HG03378 (cell line): ENCODE measurements at regions not wholly inside any gene's neighbourhood (a gene's known extent, or its start where the extent isn't known, plus 50 kb on each side); places are given as distances from the start of the nearest gene placed in this dataset.

Experiments used
- ATAC-seq: cut with Tn5 transposase; IDR thresholded peaks from one replicate; pipeline ENCODE4 v1.9.1; 2021; ENCODE audit warnings: mild to moderate bottlenecking, moderate library complexity; ENCODE audit not compliant: unreplicated experiment

- no peak for ATAC-seq
Observed at GRCh38 chr2:2859732-2860131, 517.9 kb downstream of the EIPR1 start.

- ATAC-seq: no peak
Observed at GRCh38 chr2:2859164-2859563, 518.5 kb downstream of the EIPR1 start.

GRCh38 chr2:2856723-2857415 is 520.7 kb downstream of the EIPR1 start:
- no peak for ATAC-seq

GRCh38 chr2:2855297-2855696 is 522.3 kb downstream of the EIPR1 start:
- ATAC-seq: no peak

- ATAC-seq: no peak
Observed at GRCh38 chr2:2853346-2853745, 522.3 kb upstream of the MYT1L start.

GRCh38 chr2:2851806-2852777 is 521.0 kb upstream of the MYT1L start:
- no peak for ATAC-seq

GRCh38 chr2:2851316-2851715 is 520.2 kb upstream of the MYT1L start:
- ATAC-seq: no peak

GRCh38 chr2:2850859-2851258 is 519.8 kb upstream of the MYT1L start:
- no peak for ATAC-seq

GRCh38 chr2:2850218-2850755 is 519.2 kb upstream of the MYT1L start:
- ATAC-seq: no peak

- no peak for ATAC-seq
Observed at GRCh38 chr2:2849464-2850217, 518.6 kb upstream of the MYT1L start.

GRCh38 chr2:2848621-2849333 is 517.7 kb upstream of the MYT1L start:
- no peak for ATAC-seq

- no peak for ATAC-seq
Observed at GRCh38 chr2:2848198-2848597, 517.1 kb upstream of the MYT1L start.

GRCh38 chr2:2847209-2847676 is 516.2 kb upstream of the MYT1L start:
- ATAC-seq: no peak

- no peak for ATAC-seq
Observed at GRCh38 chr2:2846332-2847208, 515.5 kb upstream of the MYT1L start.

- ATAC-seq: no peak
Observed at GRCh38 chr2:2845806-2846315, 514.8 kb upstream of the MYT1L start.

- ATAC-seq: no peak
Observed at GRCh38 chr2:2845267-2845666, 514.2 kb upstream of the MYT1L start.

- ATAC-seq: no peak
Observed at GRCh38 chr2:2843969-2844548, 513.0 kb upstream of the MYT1L start.

GRCh38 chr2:2842466-2842865 is 511.4 kb upstream of the MYT1L start:
- ATAC-seq: no peak
